ENCODE measurements at regions not wholly inside any gene's neighbourhood (a gene's known extent, or its start where the extent isn't known, plus 50 kb on each side); places are given as distances from the start of the nearest gene placed in this dataset.

DNA sequence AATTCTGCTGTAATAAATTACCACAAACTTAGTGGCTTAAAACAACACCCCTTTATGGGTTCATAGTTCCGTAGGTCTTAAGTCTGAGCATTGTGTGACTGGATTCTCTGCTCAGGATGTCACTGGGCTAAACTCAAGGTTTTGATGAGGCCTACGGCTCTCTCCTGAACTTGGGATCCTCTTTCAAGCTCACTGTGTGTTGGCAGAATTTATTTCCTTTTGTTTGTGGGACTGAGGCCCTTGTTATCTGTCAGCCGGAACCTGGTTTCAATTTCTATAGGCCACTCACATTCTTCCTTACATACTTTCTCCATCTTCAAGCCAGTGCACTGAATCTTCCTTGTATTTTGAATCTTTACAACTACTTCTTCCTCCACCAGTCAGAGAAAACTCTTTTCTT, 290.2 kb downstream of the AKAIN1 start:
- Histone ChIP-seq H3K27ac (replicated peaks) (no peak overlapping the region), H3K27me3 (ENCODE audit: insufficient read depth, poor library complexity, severe bottlenecking) (no peaks in the 10 kb centered on the region), H3K4me3 (replicated peaks; ENCODE audit: insufficient read depth, low read length) (no peak overlapping the region)
- DNase-seq (ENCODE audit: low read depth in 1 of 2, low spot score in 1 of 2): no peak
- TF ChIP-seq, protein P1, sequence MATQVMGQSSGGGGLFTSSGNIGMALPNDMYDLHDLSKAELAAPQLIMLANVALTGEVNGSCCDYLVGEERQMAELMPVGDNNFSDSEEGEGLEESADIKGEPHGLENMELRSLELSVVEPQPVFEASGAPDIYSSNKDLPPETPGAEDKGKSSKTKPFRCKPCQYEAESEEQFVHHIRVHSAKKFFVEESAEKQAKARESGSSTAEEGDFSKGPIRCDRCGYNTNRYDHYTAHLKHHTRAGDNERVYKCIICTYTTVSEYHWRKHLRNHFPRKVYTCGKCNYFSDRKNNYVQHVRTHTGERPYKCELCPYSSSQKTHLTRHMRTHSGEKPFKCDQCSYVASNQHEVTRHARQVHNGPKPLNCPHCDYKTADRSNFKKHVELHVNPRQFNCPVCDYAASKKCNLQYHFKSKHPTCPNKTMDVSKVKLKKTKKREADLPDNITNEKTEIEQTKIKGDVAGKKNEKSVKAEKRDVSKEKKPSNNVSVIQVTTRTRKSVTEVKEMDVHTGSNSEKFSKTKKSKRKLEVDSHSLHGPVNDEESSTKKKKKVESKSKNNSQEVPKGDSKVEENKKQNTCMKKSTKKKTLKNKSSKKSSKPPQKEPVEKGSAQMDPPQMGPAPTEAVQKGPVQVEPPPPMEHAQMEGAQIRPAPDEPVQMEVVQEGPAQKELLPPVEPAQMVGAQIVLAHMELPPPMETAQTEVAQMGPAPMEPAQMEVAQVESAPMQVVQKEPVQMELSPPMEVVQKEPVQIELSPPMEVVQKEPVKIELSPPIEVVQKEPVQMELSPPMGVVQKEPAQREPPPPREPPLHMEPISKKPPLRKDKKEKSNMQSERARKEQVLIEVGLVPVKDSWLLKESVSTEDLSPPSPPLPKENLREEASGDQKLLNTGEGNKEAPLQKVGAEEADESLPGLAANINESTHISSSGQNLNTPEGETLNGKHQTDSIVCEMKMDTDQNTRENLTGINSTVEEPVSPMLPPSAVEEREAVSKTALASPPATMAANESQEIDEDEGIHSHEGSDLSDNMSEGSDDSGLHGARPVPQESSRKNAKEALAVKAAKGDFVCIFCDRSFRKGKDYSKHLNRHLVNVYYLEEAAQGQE (IDR thresholded peaks at IDR 0.05; ENCODE audit: insufficient replicate concordance, low read depth): no peak
- TF ChIP-seq, protein P2, sequence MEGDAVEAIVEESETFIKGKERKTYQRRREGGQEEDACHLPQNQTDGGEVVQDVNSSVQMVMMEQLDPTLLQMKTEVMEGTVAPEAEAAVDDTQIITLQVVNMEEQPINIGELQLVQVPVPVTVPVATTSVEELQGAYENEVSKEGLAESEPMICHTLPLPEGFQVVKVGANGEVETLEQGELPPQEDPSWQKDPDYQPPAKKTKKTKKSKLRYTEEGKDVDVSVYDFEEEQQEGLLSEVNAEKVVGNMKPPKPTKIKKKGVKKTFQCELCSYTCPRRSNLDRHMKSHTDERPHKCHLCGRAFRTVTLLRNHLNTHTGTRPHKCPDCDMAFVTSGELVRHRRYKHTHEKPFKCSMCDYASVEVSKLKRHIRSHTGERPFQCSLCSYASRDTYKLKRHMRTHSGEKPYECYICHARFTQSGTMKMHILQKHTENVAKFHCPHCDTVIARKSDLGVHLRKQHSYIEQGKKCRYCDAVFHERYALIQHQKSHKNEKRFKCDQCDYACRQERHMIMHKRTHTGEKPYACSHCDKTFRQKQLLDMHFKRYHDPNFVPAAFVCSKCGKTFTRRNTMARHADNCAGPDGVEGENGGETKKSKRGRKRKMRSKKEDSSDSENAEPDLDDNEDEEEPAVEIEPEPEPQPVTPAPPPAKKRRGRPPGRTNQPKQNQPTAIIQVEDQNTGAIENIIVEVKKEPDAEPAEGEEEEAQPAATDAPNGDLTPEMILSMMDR (IDR thresholded peaks at IDR 0.05; ENCODE audit: insufficient read depth, low read length): no peak
- TF ChIP-seq GABPA (IDR thresholded peaks at IDR 0.05; ENCODE audit: low read depth) (no peak), SPI1 (IDR thresholded peaks at IDR 0.05; ENCODE audit: borderline replicate concordance, low read depth) (no peak)

DNA sequence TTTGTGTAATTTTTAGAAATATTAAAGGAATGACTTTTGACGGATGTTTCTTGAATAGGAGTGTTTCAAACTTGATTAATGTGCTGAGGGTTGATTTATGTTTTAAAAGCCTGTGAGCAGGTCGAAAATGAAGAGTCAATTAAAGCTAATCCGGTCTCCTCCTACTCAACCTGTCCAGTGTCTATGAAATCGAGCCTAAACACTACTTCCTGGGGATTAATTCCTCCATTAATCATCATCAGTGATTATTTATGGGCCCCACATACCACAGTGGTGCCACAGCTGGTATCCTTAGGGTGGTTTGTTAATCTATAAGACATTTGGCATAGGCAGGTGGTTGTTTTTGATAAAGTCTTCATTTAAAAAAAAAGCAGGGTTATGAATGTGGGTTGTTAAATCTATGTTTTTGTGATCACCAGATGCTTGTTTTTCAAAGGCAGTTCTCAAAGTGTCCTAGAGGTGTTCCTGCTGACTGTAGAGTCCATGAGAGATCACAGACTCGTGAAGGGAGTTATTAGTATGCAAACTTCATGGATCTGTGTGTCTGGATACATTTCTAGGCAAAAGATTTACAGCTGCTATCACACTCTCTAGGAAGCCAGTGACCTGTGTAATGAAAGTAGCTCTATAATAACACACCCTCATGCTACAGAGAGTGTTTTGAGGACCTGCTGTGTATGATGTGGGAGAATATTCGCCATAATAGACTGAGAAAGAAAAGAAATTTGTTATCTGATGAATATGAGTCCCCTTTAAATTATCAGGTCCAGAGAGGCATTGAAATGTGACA, 308.6 kb downstream of the AKAIN1 start:
- H3K27me3 ChIP-seq (ENCODE audit: insufficient read depth, poor library complexity, severe bottlenecking): no peaks in the 10 kb centered on the region
- no peak for DNase-seq (ENCODE audit: low read depth in 1 of 2, low spot score in 1 of 2)
- no peak overlapping the region for H3K4me3 ChIP-seq (replicated peaks; ENCODE audit: insufficient read depth, low read length)
- TF ChIP-seq GABPA (IDR thresholded peaks at IDR 0.05; ENCODE audit: low read depth) (no peak), POLR2AphosphoS5 (IDR thresholded peaks at IDR 0.05; ENCODE audit: low read depth) (no peak), SPI1 (IDR thresholded peaks at IDR 0.05; ENCODE audit: borderline replicate concordance, low read depth) (no peak)
- TF ChIP-seq, protein P2 (IDR thresholded peaks at IDR 0.05; ENCODE audit: insufficient read depth, low read length): no peak
- TF ChIP-seq, protein P1 (IDR thresholded peaks at IDR 0.05; ENCODE audit: insufficient replicate concordance, low read depth): no peak
- no peak overlapping the region for H3K27ac ChIP-seq (replicated peaks)

DNA sequence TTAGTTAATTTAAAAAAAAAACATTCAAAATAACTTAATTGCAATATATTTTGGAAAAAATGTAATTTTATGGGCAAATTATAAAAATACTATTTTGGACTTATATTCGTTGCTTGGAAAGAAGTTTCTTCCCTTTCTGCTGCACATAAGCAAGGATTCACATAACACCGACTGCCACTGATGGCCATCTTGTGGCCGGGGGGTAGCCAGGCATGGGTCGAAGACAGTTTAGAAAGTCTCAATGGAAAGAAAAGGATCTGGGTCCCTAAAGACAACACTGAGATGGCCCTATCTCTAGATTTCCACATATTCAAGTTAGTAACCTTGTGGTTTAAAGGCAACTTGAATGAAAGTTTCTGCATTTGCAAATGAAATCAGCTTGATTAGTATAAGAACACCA, 318.6 kb downstream of the AKAIN1 start:
- H3K27ac ChIP-seq (replicated peaks): no peak overlapping the region
- no peak overlapping the region for H3K4me3 ChIP-seq (replicated peaks; ENCODE audit: insufficient read depth, low read length)
- H3K27me3 ChIP-seq (ENCODE audit: insufficient read depth, poor library complexity, severe bottlenecking): no peaks in the 10 kb centered on the region
- TF ChIP-seq POLR2AphosphoS5 (IDR thresholded peaks at IDR 0.05; ENCODE audit: low read depth): no peak
- TF ChIP-seq, protein P1 (IDR thresholded peaks at IDR 0.05; ENCODE audit: insufficient replicate concordance, low read depth): no peak
- TF ChIP-seq, protein P2 (IDR thresholded peaks at IDR 0.05; ENCODE audit: insufficient read depth, low read length): no peak
- no peak for DNase-seq (ENCODE audit: low read depth in 1 of 2, low spot score in 1 of 2)
